Esophagus squamous epithelium (tissue), 5 donors: ENCODE measurements at regions not wholly inside any gene's neighbourhood (a gene's known extent, or its start where the extent isn't known, plus 50 kb on each side); places are given as distances from the start of the nearest gene placed in this dataset.

Source experiments
- DNase-seq: peaks from one replicate; lab custom pipeline; 2025; lab: John Stamatoyannopoulos, UW
- H3K27ac ChIP-seq, 4 donors: fragments of 200-600 bp; sonication (generic); one replicate each; pipeline ENCODE4 v1.5.1; 2016 to 2019; ENCODE audit warnings: mild to moderate bottlenecking in 1 of 4
- H3K27me3 ChIP-seq, 4 donors: fragments of 200-600 bp; sonication (generic); 1 replicate in 3 of 4; 2 replicates in 1 of 4; pipeline versions ENCODE4 v1.5.1 to v1.6.0; 2017 to 2021; ENCODE audit warnings: antibody characterized with exemption in 1 of 4
- H3K36me3 ChIP-seq, 3 donors: fragments of 200-600 bp; sonication (generic); one replicate each; pipeline ENCODE4 v1.5.1; 2016 to 2019
- H3K4me1 ChIP-seq, 3 donors: fragments of 200-600 bp; sonication (generic); one replicate each; pipeline ENCODE4 v1.5.1; 2017 to 2019
- H3K4me3 ChIP-seq, 4 donors: fragments of 200-600 bp; sonication (generic); 1 replicate in 3 of 4; 2 replicates in 1 of 4; pipeline ENCODE4 v1.5.1; 2016 to 2019; ENCODE audit warnings: mild to moderate bottlenecking in 2 of 4, moderate library complexity in 1 of 4
- H3K9me3 ChIP-seq, 3 donors: fragments of 200-600 bp; sonication (generic); one replicate each; pipeline ENCODE4 v1.5.1; 2016 to 2019
- CTCF ChIP-seq, 6 experiments: fragments of 450-650 bp in 4 of 6; fragments of 200-600 bp in 2 of 6; sonication (generic) in 2 of 6; IDR thresholded peaks; one replicate each; pipeline ENCODE4 v1.5.1; 2016 to 2019; ENCODE audit warnings: antibody characterized with exemption in 6 of 6, mild to moderate bottlenecking in 4 of 6, moderate library complexity in 4 of 6
- POLR2A ChIP-seq, 4 donors: fragments of 450-650 bp; IDR thresholded peaks; one replicate each; pipeline ENCODE4 v1.6.1; 2017; ENCODE audit warnings: antibody characterized with exemption in 4 of 4, mild to moderate bottlenecking in 4 of 4, moderate library complexity in 3 of 4
- WGBS, 2 donors: methylation state at CpG; one replicate each; pipeline ENCODE4 v1.1.5; 2018; 5-methylcytosine and 5-hydroxymethylcytosine counted together
- intact Hi-C: fragments of 100-400 bp; cut with DNase I; formaldehyde crosslinking; loops from one replicate; pipeline ENCODE4 v1.15.0; 2022
- donor health status: DM: yes; HTN: yes; CAD: no.

GRCh38 chr15:70436428-70436827 is 326.9 kb downstream of the UACA start:
- Histone ChIP-seq H3K27ac (no peak overlapping the region), H3K4me3 (no peak overlapping the region), H3K36me3 (no peaks in the 10 kb centered on the region), H3K9me3 (no peaks in the 10 kb centered on the region), H3K4me1 (peaks cover 0 to 35% (median 16%) of the 10 kb centered on the region in 3 donors), H3K27me3 (peaks cover 0 to 92% (median 0%) of the 10 kb centered on the region in 4 donors)
- TF ChIP-seq POLR2A (IDR thresholded peaks at IDR 0.05) (no peak), CTCF (IDR thresholded peaks at IDR 0.05) (no peak)
- 75 to 81% methylated on average over 3 of the region's 3 CpGs for WGBS, 2 donors
- DNase-seq, result no peak
- intact Hi-C loops, result no loop called here

- no peaks in the 10 kb centered on the region for H3K9me3 ChIP-seq
- H3K27me3 ChIP-seq, result peaks cover 0 to 91% (median 0%) of the 10 kb centered on the region in 4 donors
- no peak overlapping the region for H3K4me3 ChIP-seq
- WGBS, 2 donors, result 50 to 78% methylated on average over 2 of the region's 2 CpGs
- H3K27ac ChIP-seq, result no peak overlapping the region
- TF ChIP-seq POLR2A (IDR thresholded peaks at IDR 0.05) (no peak), CTCF (IDR thresholded peaks at IDR 0.05) (no peak)
- intact Hi-C loops, result no loop called here
- no peak for DNase-seq
- no peaks in the 10 kb centered on the region for H3K36me3 ChIP-seq
- H3K4me1 ChIP-seq, result peaks cover 0 to 35% (median 16%) of the 10 kb centered on the region in 3 donors
Measured at GRCh38 chr15:70435872-70436271, 327.5 kb downstream of the UACA start.

DNA sequence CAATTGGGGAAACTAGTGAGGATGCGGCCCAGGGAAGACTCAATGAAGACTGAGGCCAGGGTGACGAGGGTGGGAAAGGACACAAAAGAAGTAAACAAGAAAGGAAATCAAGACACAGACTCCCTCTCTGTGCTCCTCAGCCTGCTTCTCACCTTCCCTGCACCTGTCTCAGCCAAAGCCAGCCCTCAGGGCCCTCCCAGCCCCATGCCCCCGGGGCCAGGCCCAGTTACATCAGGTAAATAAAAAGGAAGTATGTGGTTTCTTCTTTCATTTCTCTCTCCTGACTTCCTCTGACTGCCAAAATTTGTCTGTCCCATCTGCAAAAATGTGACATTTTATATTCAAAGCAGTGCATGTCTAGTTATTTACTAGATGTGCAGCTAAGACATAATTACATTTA is 328.0 kb downstream of the UACA start:
- no peaks in the 10 kb centered on the region for H3K9me3 ChIP-seq
- 60 to 75% methylated on average over 3 of the region's 3 CpGs for WGBS, 2 donors
- intact Hi-C loops, result no loop called here
- no peak overlapping the region for H3K27ac ChIP-seq
- TF ChIP-seq POLR2A (IDR thresholded peaks at IDR 0.05), result no peak
- no peak for TF ChIP-seq CTCF (IDR thresholded peaks at IDR 0.05)
- peaks cover 0 to 30% (median 16%) of the 10 kb centered on the region in 3 donors for H3K4me1 ChIP-seq
- no peaks in the 10 kb centered on the region for H3K36me3 ChIP-seq
- no peak overlapping the region for H3K4me3 ChIP-seq
- DNase-seq, result no peak
- peaks cover 0 to 86% (median 0%) of the 10 kb centered on the region in 4 donors for H3K27me3 ChIP-seq

- H3K9me3 ChIP-seq, result peaks cover 0 to 9% (median 0%) of the 10 kb centered on the region in 3 donors
- peaks cover 0 to 14% (median 6%) of the 10 kb centered on the region in 3 donors for H3K4me1 ChIP-seq
- no peak for DNase-seq
- no peak for TF ChIP-seq POLR2A (IDR thresholded peaks at IDR 0.05)
- TF ChIP-seq CTCF (IDR thresholded peaks at IDR 0.05), result no peak
- H3K36me3 ChIP-seq, result no peaks in the 10 kb centered on the region
- no peak overlapping the region for H3K4me3 ChIP-seq
- H3K27ac ChIP-seq, result no peak overlapping the region
- peaks cover 0 to 82% (median 0%) of the 10 kb centered on the region in 4 donors for H3K27me3 ChIP-seq
- 76 to 77% methylated on average over 13 to 19 of the region's 19 CpGs for WGBS, 2 donors
- intact Hi-C loops, result no loop called here
Measured at GRCh38 chr15:70433586-70434324, 329.6 kb downstream of the UACA start.

DNA sequence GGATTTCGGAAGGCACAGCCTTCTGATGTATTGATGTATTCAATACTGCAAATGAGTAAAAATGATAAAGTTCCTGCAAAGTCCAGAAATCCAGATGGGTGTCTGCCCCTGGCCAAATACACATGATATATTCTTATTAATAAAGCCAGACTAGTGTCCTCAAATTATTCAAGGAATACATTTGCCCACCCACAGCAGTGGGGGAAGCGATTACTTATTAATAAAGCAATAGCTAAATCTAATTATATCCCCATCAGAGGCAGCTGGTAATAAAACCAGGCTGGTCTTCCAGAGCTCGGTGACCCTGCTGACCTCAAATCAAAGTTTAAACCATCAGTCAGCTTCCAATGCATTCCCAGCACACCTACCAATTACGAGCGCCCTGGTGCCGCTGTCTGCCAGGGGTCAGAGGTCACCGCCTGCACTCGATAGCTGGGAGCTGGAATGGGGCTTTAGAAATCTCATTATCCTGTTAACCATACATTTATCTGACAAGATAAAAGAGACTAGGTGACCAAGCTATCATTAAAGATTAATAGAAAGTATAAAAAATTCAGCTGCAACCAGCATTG is 330.3 kb downstream of the UACA start:
- Histone ChIP-seq H3K4me1 (peaks cover 0 to 9% (median 4%) of the 10 kb centered on the region in 3 donors), H3K4me3 (no peak overlapping the region), H3K36me3 (no peaks in the 10 kb centered on the region), H3K27ac (no peak overlapping the region), H3K9me3 (peaks cover 0 to 9% (median 0%) of the 10 kb centered on the region in 3 donors), H3K27me3 (peaks cover 0 to 81% (median 0%) of the 10 kb centered on the region in 4 donors)
- intact Hi-C loops, result no loop called here
- 71 to 87% methylated on average over 6 to 8 of the region's 8 CpGs for WGBS, 2 donors
- TF ChIP-seq POLR2A (IDR thresholded peaks at IDR 0.05), result no peak
- no peak for TF ChIP-seq CTCF (IDR thresholded peaks at IDR 0.05)
- no peak for DNase-seq
